Natural killer cell (primary cell): ENCODE measurements at regions not wholly inside any gene's neighbourhood (a gene's known extent, or its start where the extent isn't known, plus 50 kb on each side); places are given as distances from the start of the nearest gene placed in this dataset.

Experiments
- ATAC-seq, 3 donors: fragments of 150-1000 bp in 2 of 3; fragments of 200-7000 bp in 1 of 3; cut with Tn5 transposase; 1 replicate in 1 of 3; 2 replicates in 2 of 3; pipeline ENCODE4 v1.10.0; 2021; ENCODE audit warnings: mild to moderate bottlenecking in 2 of 3, moderate library complexity in 2 of 3
- DNase-seq, 2 donors: peaks; one replicate each; pipeline versions ENCODE4 v3.0.0 to v3.0.0-alpha.2; 2013 to 2021; ENCODE audit warnings: mixed read lengths in 1 of 2
- H3K27ac ChIP-seq: one replicate; pipeline ENCODE4 v1.5.1; 2013; ENCODE audit warnings: mild to moderate bottlenecking, low read length
- H3K27me3 ChIP-seq: one replicate; pipeline ENCODE4 v1.6.1; 2013; ENCODE audit warnings: low read length; ENCODE audit not compliant: control insufficient read depth, insufficient read depth
- H3K36me3 ChIP-seq: one replicate; pipeline ENCODE4 v1.6.1; 2013; ENCODE audit warnings: low read length; ENCODE audit not compliant: control insufficient read depth, insufficient read depth
- H3K4me1 ChIP-seq: one replicate; pipeline ENCODE4 v1.6.1; 2013; ENCODE audit warnings: low read length; ENCODE audit not compliant: control insufficient read depth, insufficient read depth
- H3K4me3 ChIP-seq: one replicate; pipeline ENCODE4 v1.5.1; 2013; ENCODE audit warnings: low read length
- H3K9me3 ChIP-seq: one replicate; pipeline ENCODE4 v1.6.1; 2013; ENCODE audit warnings: low read length; ENCODE audit not compliant: control insufficient read depth, insufficient read depth
- H3K27ac Mint-ChIP-seq, 2 donors: one replicate each; pipeline ENCODE4 v1.8.0; 2022; ENCODE audit warnings: mild to moderate bottlenecking in 2 of 2, mixed read lengths in 2 of 2, moderate library complexity in 1 of 2
- H3K27me3 Mint-ChIP-seq, 2 donors: one replicate each; pipeline ENCODE4 v1.8.0; 2022; ENCODE audit warnings: low read depth in 2 of 2, mixed read lengths in 2 of 2
- H3K36me3 Mint-ChIP-seq: one replicate; pipeline ENCODE4 v1.8.0; 2022; ENCODE audit warnings: mixed read lengths
- H3K4me1 Mint-ChIP-seq, 2 donors: one replicate each; pipeline ENCODE4 v1.8.0; 2022; ENCODE audit warnings: mixed read lengths in 2 of 2
- H3K4me3 Mint-ChIP-seq: one replicate; pipeline ENCODE4 v1.8.0; 2022; ENCODE audit warnings: mild to moderate bottlenecking, moderate library complexity, mixed read lengths
- H3K9me3 Mint-ChIP-seq, 2 donors: one replicate each; pipeline ENCODE4 v1.8.0; 2022; ENCODE audit warnings: mixed read lengths in 2 of 2
- WGBS: methylation state at CpG from one replicate; pipeline ENCODE4 v1.1.7; 2013; ENCODE audit warnings: missing lambda C conversion rate; ENCODE audit not compliant: insufficient coverage; 5-methylcytosine and 5-hydroxymethylcytosine counted together
- intact Hi-C: fragments of 100-400 bp; cut with micrococcal nuclease; formaldehyde crosslinking; loops from one replicate; pipeline ENCODE4 v1.14.2; 2022
- TF ChIP-seq, protein P1 (sequence below): fragments of 200-600 bp; IDR thresholded peaks from one replicate; pipeline ENCODE4 v1.8.0; 2022; ENCODE audit warnings: antibody characterized with exemption

DNA sequence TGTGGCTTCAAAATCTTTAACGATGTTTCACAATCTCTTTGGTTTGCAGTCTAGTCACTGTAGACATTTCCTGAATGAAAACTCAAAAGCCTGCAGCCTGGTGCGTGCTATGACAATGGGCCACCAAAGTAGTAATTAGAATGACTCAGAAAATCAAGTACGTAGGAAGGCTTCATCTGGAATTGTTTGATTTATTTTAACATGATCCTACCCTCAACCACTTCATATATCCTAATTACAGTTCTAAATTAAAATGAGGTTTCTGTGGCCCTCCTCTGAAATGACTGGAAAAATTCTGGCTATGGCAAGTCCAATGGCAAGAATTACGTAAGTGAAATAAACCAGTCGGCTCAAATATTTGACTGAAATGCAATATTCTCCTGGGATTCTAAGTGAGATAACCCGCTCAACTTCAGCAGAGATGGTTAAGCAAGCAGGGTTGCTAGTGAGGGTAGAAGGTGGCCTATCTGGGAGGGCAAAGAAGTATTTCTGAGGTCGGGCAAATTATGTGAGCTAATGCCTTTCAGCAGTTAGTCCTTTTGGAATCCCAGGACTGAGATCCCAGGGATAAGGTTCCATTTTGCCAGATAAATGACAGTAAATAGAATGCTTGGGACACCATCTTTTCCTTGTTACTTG is 145.6 kb upstream of the MYOCD start:
- Histone ChIP-seq H3K9me3 (no peaks in the 10 kb centered on the region), H3K4me3 (no peak overlapping the region), H3K27me3 (no peaks in the 10 kb centered on the region), H3K4me1 (no peaks in the 10 kb centered on the region), H3K27ac (no peak overlapping the region), H3K36me3 (no peaks in the 10 kb centered on the region)
- Mint-ChIP-seq H3K9me3 (peaks cover 4 to 5% of the 10 kb centered on the region in 2 donors), H3K4me1 (no peaks in the 10 kb centered on the region), H3K4me3 (no peak overlapping the region), H3K36me3 (no peaks in the 10 kb centered on the region), H3K27me3 (no peaks in the 10 kb centered on the region), H3K27ac (no peak overlapping the region)
- TF ChIP-seq, protein P1, sequence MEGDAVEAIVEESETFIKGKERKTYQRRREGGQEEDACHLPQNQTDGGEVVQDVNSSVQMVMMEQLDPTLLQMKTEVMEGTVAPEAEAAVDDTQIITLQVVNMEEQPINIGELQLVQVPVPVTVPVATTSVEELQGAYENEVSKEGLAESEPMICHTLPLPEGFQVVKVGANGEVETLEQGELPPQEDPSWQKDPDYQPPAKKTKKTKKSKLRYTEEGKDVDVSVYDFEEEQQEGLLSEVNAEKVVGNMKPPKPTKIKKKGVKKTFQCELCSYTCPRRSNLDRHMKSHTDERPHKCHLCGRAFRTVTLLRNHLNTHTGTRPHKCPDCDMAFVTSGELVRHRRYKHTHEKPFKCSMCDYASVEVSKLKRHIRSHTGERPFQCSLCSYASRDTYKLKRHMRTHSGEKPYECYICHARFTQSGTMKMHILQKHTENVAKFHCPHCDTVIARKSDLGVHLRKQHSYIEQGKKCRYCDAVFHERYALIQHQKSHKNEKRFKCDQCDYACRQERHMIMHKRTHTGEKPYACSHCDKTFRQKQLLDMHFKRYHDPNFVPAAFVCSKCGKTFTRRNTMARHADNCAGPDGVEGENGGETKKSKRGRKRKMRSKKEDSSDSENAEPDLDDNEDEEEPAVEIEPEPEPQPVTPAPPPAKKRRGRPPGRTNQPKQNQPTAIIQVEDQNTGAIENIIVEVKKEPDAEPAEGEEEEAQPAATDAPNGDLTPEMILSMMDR, result no peak
- 93% methylated on average over 7 of the region's 7 CpGs for WGBS
- intact Hi-C loops, result no loop called here
- ATAC-seq (no peak), DNase-seq (no peak)

GRCh38 chr17:12521416-12521815 is 144.3 kb upstream of the MYOCD start:
- no peaks in the 10 kb centered on the region for H3K36me3 Mint-ChIP-seq
- intact Hi-C loops, result no loop called here
- no peaks in the 10 kb centered on the region for H3K36me3 ChIP-seq
- H3K9me3 Mint-ChIP-seq, result peaks cover 4% of the 10 kb centered on the region in 2 donors
- no peak for ATAC-seq
- no peak overlapping the region for H3K4me3 ChIP-seq
- no peaks in the 10 kb centered on the region for H3K27me3 Mint-ChIP-seq
- no peak overlapping the region for H3K27ac ChIP-seq
- DNase-seq, result no peak
- no peaks in the 10 kb centered on the region for H3K4me1 ChIP-seq
- H3K27ac Mint-ChIP-seq, result no peak overlapping the region
- no peaks in the 10 kb centered on the region for H3K27me3 ChIP-seq
- 83% methylated on average over 7 of the region's 7 CpGs for WGBS
- H3K9me3 ChIP-seq, result no peaks in the 10 kb centered on the region
- TF ChIP-seq, protein P1, result no peak
- H3K4me1 Mint-ChIP-seq, result no peaks in the 10 kb centered on the region
- no peak overlapping the region for H3K4me3 Mint-ChIP-seq

- Mint-ChIP-seq H3K9me3 (peaks cover 4% of the 10 kb centered on the region in 2 donors), H3K4me1 (no peaks in the 10 kb centered on the region), H3K27me3 (no peaks in the 10 kb centered on the region), H3K36me3 (no peaks in the 10 kb centered on the region), H3K27ac (no peak overlapping the region), H3K4me3 (no peak overlapping the region)
- 73% methylated on average over 7 of the region's 7 CpGs for WGBS
- DNase-seq, result no peak
- H3K4me3 ChIP-seq, result no peak overlapping the region
- no peaks in the 10 kb centered on the region for H3K4me1 ChIP-seq
- no peaks in the 10 kb centered on the region for H3K27me3 ChIP-seq
- H3K27ac ChIP-seq, result no peak overlapping the region
- no peaks in the 10 kb centered on the region for H3K9me3 ChIP-seq
- TF ChIP-seq, protein P1, result no peak
- no peak for ATAC-seq
- H3K36me3 ChIP-seq, result no peaks in the 10 kb centered on the region
- intact Hi-C loops, result no loop called here
Measured at GRCh38 chr17:12522336-12522735, 143.4 kb upstream of the MYOCD start.

- intact Hi-C loops, result no loop called here
- DNase-seq, result no peak
- Mint-ChIP-seq H3K27me3 (no peaks in the 10 kb centered on the region), H3K27ac (no peak overlapping the region), H3K4me1 (no peaks in the 10 kb centered on the region), H3K9me3 (peaks cover 4% of the 10 kb centered on the region in 2 donors), H3K4me3 (no peak overlapping the region), H3K36me3 (no peaks in the 10 kb centered on the region)
- TF ChIP-seq, protein P1, result no peak
- WGBS, result 33% methylated on average over 6 of the region's 6 CpGs
- ATAC-seq, result no peak
- Histone ChIP-seq H3K4me3 (no peak overlapping the region), H3K36me3 (no peaks in the 10 kb centered on the region), H3K27ac (no peak overlapping the region), H3K9me3 (no peaks in the 10 kb centered on the region), H3K4me1 (no peaks in the 10 kb centered on the region), H3K27me3 (no peaks in the 10 kb centered on the region)
Measured at GRCh38 chr17:12522743-12523183, 142.9 kb upstream of the MYOCD start.
